HG03565 (cell line): ENCODE measurements at regions not wholly inside any gene's neighbourhood (a gene's known extent, or its start where the extent isn't known, plus 50 kb on each side); places are given as distances from the start of the nearest gene placed in this dataset.
A peak's percentile ranks its signal among the peaks of the same experiment; 100 is the strongest.

Source experiments
- ATAC-seq: cut with Tn5 transposase; IDR thresholded peaks from one replicate; pipeline ENCODE4 v1.9.1; 2021; ENCODE audit warnings: mild to moderate bottlenecking, moderate library complexity; ENCODE audit not compliant: unreplicated experiment

- ATAC-seq = no peak
Observed at GRCh38 chr12:41777064-41777790, 367.4 kb downstream of the GXYLT1 start.

DNA sequence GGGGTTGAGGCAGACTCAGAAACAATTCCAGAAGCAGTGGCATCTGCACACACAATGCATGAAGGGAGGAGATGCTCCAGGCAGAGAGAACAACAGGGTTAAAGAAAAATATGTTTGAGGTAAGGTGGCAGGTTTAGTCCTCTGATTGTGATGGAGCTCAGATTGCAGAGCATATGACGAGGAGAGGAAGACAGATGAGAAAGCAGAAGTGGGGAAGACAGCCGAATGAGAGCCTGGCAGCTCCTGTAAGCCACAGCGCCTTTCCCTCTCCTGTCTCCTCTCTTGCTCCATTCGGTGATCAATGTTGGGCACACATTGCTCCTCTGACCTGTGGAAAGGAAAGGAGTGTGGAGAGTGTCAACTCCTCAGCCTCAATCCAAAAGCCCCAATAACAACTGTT, 372.2 kb downstream of the GXYLT1 start:
- ATAC-seq = no peak

GRCh38 chr12:41769810-41770209, 374.9 kb downstream of the GXYLT1 start:
- ATAC-seq = peak; percentile 85

GRCh38 chr12:41768456-41768855, 376.2 kb downstream of the GXYLT1 start:
- ATAC-seq = no peak

GRCh38 chr12:41762691-41763090, 382.0 kb downstream of the GXYLT1 start:
- ATAC-seq = no peak

DNA sequence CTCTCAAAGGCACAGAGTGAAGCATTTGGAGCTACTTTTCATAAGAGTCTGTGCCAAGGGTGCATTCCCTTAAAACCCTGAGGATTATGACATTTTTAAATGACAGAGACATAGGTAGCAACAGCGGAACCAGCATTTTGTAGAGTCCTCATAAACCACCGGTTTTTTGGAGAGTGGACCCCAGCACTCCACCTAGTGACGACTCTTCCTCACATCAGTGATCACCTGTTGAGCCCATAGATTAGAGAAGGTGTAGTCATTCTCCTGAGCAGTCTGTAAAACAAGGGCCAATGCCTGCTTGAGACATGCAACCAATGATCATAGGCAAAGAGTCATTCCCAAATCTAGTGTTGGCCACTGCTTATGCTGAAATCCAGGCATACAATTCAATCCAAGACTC, 399.1 kb downstream of the GXYLT1 start:
- ATAC-seq = no peak

DNA sequence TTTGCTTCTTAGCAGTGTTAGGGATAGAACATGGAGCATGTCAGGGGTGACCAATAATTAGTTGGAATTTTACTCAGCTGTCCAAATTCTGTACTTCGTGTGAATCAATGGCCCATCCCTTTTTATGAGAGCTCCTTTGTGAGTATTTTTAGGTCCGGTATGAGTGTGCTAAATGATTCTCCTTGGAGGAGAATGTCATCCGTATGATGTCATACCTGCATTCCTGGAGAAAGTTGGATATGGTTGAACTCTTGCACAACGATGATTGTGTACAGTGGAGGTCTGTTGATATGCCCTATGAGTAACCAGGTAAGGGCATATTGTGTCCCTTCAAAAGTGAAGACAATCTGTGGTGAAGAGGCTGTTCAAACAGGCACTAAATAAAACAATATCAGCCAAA, 400.8 kb downstream of the GXYLT1 start:
- no peak for ATAC-seq

GRCh38 chr12:41739066-41739465, 405.6 kb downstream of the GXYLT1 start:
- ATAC-seq = no peak

- ATAC-seq = no peak
Observed at GRCh38 chr12:41737423-41737822, 407.3 kb downstream of the GXYLT1 start.

DNA sequence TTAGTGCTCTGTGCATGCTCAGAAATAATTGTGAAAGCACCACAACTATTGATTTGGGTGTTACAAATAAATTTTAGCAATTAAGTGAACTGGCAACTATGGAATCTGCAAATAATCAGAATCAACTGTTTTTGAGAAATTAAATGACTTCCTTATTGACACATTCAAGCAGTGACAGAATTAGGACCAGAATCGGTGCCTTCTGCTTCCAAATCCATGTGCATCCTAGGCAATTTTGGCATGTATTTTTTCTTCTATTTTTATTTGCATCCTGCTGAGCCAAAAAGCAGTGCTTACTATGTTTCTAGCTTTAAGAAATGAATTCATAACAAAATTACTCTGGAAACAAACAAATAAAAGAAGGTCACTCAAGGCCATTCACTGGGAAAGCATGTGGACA, 408.2 kb downstream of the GXYLT1 start:
- no peak for ATAC-seq

DNA sequence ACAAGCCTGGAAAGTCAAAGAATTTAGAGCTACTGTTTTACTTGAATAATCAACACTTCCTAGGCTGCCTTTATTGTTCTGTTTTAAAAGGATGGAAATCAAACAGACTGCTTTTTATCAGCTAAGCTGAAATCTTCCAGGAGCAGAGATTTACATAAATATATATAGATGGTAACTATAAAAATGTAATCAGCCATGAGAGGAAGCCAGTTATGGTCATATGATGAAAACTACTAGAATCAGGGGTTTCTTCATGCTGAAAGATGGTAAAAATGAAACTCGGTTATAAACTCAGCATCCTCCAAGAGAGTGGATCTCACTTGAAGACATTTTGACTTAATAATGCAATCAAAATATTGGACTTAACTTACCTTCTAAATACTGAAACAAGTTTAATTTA, 413.0 kb downstream of the GXYLT1 start:
- ATAC-seq = no peak

GRCh38 chr12:41731061-41731460, 413.6 kb downstream of the GXYLT1 start:
- no peak for ATAC-seq

GRCh38 chr12:41724216-41724615, 420.5 kb downstream of the GXYLT1 start:
- ATAC-seq = no peak

DNA sequence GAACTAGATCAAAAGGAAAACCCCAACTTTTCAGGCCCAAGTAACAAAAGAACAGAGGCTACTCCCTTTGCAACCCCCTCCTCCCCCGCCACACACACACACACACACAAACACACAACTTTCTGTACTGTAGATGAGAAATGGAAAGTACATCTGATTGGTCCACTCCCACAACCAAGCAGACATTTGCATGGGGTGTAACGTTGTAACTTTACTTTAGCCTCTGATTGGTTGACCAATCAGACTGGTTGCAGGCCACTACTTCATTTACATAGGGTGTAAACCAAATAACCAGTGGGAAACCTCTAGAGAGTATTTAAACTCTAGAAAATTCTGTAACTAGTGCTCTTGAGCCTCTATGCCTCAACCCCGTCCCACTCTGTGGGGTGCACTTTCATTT, 425.5 kb downstream of the GXYLT1 start:
- ATAC-seq = no peak

GRCh38 chr12:41715256-41715655, 429.4 kb downstream of the GXYLT1 start:
- no peak for ATAC-seq

- ATAC-seq = no peak
Observed at GRCh38 chr12:41709463-41710285, 435.0 kb downstream of the GXYLT1 start.

DNA sequence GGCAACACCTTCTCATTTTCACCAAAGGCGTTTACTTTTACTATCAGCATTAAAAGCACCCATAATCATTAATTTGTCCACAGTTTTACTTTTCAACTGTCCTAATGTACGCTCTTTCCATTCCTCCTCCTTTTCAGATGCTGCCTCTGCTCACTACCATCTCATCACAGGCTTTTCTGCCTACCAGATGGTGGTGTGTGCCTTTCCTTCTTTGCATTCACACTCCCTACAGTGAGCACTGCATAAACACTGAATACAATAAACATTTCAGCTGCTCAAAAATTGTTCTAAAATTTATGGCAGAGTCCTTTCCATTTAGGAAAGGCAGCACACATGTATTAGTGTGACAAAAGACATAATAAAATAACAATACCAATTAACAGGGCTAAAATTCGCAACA, 435.7 kb downstream of the GXYLT1 start:
- ATAC-seq = no peak

DNA sequence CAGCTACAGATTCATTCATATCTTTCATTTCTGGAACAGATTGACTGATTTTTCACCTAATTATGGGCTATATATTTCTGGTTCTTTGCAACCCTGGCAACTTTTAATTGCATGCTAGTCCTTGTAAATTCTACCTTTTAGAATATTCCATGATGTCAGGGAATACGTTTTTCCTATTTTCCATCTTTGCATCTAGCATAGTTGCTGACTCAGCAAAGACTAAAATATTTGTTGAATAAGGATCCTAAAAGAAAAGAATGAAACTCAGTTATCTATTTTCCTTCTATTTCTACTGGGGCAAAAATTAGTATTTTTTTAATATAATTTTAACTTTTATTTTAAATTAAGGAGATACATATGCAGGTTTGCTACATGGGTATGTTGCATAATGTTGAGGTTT, 438.3 kb downstream of the GXYLT1 start:
- ATAC-seq = no peak

DNA sequence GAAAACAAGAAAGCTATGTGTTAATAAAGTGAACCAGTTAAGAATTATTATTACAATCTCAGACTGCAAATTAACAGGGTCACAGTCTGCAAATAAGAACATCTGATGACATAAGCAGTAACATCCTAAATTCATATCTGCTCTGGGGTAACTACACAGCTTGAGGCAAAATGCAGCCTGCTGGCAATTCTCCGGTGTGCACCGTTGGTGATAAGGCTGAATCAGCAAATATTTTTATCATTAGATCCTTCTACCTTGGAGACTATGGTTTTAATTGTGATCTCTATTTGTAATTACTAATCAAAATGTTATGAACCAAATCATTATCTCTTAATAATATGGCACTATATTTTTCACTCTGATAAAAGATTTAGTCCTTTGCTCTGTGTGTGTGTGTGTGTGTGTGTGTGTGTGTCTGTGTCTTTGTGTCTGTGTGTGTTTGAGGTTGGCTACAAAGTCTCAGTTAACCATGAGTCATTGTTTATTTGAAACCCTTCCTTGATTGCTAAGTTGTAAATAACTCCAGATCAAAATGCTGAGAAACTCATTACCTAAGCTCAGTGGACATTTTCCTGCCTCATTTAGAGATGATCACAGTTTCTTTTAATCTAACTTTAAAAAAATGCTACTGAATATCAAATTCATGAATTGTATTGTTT, 442.6 kb downstream of the GXYLT1 start:
- no peak for ATAC-seq

DNA sequence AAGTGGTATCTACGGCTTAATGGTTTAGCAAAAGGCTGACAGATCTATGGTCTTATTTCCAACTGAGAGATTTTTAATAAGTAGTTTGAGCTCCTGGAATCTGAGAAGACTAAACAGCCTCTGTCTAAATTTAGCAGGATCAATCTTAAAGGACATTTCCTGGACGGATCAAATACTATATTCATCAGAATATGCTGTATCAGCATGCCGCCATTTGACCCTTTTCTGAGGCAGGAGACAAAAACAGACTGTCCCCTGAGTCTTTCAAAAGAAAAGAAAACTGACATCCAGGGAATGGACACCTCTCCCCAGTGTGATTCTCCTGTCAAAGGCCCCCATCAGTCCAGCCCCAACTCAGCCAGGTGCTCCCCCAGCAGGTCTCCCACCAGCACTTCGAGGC, 443.7 kb downstream of the GXYLT1 start:
- no peak for ATAC-seq

DNA sequence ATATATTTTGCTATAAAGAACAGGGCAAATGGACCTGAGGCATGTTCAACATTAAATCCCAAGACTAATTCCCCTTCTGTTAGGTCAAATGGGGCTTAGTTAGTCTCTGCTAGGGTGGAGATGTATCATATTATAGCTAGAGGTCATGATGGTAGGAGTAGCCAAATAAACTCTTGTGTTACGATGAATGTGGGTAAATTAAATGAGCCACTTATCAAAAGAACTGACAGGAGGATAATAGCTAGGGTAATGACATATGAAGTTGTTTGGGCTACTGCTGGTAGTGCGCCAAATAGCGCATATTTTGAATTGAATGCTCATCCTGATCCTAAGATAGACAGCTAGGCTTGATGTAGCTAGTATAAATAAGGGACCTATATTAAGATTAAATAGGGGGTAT, 445.0 kb downstream of the GXYLT1 start:
- ATAC-seq = no peak

GRCh38 chr12:41697161-41697560, 447.5 kb downstream of the GXYLT1 start:
- no peak for ATAC-seq
